ENCODE measurements at regions not wholly inside any gene's neighbourhood (a gene's known extent, or its start where the extent isn't known, plus 50 kb on each side); places are given as distances from the start of the nearest gene placed in this dataset.
"Not testable (repeated sequence)": the region's sequence is repeated elsewhere in the genome, so short reads cannot be mapped to it uniquely, and the experiment has no call there.

DNA sequence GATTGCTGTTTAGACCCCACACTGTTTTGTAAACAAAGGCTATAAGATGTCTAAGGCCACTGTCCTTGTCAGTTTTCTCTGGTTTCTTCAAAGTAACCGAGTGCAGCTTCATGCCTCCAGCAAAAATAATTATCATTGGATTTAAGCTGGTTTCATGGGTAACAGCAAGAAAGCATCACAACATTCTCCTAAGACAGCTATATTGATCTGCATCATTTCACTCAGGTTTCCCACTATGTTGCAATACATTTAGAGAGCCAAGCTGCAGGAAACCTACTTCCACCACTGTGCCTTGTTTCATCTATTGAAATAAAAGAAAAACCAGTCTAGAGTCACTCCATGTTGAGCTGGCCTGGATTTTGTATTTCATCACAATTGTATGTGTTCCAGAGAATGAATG, 351.4 kb downstream of the OXSM start:
- DNase-seq (ENCODE audit: low read depth): no peak

DNA sequence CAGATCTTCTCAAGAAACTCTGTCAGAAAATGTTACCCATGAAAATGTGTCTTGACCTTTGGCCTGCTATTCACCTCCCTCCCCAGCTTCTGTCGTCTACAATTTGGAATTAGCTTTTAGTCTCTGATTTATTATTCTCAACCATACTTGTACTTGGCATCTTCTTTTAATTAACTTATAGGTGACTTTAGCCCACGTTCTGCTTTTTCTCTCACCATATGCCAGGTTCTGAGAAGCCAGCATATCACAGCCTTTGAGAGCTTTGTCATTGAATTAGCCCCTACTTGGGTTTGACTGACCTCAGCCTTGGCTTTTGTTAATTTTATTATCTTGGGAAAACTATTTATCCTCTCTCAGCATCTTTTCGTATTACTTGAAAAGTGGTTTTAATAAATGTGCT, 355.9 kb downstream of the OXSM start:
- DNase-seq (ENCODE audit: low read depth): no peak

DNA sequence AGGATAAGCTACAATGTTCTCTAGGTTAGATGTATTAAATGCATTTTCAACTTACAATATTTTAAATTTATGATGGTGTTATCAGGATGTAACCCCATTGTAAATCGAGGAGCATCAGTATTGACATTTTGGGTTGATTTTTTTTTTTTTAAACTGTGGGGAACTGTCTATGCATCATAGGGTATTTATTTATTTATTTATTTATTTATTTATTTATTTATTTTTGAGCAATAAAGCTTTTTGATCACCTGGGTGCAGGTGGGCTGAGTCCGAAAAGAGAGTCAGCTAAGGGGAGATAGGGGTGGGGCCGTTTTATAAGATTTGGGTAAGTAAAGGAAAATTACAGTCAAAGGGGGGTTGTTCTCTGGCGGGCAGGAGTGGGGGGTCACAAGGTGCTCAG, 367.5 kb downstream of the OXSM start:
- not testable (repeated sequence) for DNase-seq (ENCODE audit: low read depth)

DNA sequence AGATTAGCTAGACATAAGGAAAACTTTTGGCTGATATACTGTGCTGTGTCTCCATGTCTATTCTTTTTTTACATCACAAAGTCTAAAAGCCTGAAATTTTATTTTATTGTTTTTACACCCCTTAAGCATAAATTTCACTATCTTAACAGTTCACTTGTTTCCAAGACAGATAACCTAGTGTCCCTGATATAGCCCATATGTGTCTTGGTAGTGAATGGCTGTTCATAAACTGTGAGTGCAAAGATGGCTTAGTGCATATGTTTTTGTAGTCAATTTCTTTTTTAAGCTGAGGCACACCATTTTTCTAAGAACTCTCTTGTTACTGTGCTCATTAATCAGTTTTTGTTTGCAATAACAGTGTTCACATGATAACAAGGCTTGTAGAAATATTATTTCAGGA, 381.1 kb downstream of the OXSM start:
- no peak for DNase-seq (ENCODE audit: low read depth)

DNA sequence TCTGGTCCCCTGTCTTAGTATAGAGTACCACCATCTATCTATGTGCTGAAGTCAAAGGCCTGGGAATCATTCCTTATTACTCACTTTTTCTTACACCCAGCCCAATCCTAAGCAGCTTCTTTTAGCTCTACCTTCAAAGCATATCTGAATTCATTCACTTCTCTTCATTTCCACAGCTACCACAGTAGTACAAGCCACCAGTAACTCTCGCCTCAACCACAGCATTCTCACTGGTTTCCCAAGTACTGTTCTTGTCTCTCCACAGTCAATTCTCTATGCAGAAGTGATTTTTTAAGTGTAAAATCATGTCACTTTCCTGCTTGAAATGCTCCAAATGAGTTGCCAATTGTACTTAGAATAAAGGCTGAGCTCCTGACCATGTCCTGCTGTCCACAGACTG, 401.7 kb downstream of the OXSM start:
- no peak for DNase-seq (ENCODE audit: low read depth)

DNA sequence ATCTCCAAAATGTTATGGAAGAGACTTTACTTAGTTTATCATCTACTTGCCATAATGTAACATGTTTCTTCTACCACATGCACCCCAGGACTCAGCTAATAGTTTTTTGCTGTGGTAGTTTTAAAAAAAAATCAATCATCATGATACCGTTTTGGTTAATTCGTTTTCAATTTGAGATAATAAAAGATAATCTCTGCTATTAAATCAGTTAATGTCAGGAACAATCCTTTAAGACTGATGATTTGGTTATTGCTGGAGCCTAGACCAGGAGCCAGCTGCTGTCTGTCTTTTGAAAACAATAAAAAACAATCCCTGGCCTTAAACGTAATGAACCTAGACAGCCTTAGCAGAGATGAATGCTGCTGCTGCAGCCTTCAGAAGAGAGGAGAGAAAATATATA, 403.7 kb downstream of the OXSM start:
- no peak for DNase-seq (ENCODE audit: low read depth)

DNA sequence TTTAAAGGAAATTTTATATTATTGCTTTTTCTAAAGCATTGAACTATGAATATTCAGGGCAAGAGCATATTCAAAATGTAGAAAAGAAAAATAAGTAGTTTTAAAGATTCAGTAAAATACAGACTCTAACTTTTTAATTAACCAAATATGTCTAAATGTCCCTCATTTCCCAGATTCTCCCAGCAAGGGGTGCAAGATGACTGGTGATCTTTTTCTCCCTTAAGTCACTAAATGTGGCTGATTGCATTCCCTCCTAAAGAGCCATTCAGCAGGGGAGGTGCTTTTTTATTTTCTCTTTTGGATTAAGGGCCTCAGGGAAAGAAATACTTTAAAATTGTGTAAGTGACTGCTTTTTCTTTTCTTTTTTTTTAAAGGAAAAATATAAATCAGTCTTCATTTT, 406.9 kb downstream of the OXSM start:
- no peak for DNase-seq (ENCODE audit: low read depth)

DNA sequence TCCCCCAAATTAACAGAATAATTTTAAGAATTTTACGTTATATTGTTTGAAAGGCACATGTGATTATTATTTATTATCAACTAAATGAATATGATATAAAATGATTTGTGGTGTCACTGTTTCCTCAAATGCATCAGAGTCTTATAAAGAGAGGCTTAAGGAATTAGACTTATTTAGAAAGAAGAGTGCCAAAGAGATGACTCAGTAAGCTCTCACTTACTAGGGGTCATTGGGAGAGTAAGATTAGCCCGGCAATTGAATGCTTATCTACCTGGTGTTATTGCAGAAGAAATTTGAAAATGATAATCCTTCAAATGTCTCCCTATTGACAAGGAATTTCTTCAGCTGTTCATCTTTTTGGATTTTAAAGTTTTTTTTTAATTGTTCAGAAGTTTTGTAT, 408.7 kb downstream of the OXSM start:
- no peak for DNase-seq (ENCODE audit: low read depth)

DNA sequence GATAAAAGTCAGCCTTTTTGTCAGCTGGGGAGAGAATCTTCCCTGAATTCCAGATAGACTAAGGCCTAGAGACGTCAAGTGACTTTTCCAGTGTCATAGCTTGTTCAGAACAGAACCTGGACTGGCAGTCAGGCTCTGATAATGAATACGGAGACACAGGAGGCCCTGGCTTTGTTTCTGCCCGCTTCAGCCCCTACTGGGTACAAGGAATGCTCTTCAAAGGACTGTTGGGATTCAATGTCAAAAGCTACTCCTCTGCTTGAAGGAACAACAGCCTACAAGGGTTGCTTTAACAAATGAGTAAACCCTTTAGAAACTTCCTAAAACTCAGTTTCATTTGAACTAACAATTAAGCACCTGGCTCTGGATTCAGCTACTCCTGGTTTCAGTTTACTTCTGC, 412.3 kb downstream of the OXSM start:
- no peak for DNase-seq (ENCODE audit: low read depth)

DNA sequence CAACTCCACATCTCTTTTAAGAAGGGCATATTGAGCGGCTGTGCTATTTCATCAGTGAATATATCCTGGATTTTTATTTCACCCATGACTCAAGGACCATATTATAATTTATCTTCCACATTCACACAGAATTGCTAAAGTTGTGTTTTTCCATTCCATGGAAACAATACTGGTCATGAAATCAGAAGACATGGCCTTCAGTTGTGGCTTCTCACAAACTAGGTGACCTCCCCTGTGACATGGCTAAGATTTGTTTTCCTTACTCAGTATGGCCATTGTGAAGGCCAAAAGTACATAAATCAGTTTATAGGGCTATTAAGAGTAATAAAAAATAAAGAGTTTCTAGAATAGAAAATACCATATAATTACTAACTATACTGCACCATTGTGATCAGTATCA, 415.6 kb downstream of the OXSM start:
- DNase-seq (ENCODE audit: low read depth): no peak

DNA sequence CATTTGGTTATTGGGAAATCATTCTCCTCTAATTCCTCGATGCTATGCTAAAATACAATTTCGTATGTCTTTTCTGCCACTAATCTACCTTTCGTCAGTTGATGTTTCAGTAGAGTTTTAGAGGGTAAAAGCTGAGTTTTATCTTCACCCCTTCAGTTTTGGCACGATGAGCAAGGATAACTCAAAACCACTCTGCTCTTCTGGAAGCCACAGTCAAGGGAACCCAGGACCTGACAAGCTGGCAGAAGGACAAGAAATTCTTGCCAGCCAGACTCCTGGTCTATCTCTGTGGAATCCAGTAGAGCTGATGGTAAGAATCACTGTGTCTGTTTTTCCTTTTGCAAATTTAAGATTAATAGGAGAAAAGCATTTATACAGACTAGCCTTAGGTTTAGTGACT, 414.4 kb upstream of the LRRC3B start:
- DNase-seq (ENCODE audit: low read depth): no peak

DNA sequence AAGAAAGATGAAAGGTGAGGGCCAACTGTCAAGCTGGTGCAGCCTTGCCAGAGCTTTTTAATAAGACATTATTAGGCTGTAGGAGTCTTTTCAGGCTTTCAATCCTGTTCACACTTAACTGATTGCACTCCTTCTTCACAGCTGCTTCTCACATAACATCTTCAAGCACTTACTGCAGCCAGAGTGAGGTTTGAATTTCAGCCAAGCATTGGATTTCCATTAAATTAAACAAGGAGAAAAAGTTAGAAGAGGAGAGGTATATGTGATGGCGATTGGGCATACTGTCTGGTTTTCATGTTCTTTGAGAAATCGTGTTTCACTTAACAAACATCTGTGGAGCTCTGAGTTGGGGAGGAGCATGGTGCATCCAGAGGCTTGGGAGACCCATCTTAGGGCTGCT, 392.8 kb upstream of the LRRC3B start:
- no peak for DNase-seq (ENCODE audit: low read depth)

DNA sequence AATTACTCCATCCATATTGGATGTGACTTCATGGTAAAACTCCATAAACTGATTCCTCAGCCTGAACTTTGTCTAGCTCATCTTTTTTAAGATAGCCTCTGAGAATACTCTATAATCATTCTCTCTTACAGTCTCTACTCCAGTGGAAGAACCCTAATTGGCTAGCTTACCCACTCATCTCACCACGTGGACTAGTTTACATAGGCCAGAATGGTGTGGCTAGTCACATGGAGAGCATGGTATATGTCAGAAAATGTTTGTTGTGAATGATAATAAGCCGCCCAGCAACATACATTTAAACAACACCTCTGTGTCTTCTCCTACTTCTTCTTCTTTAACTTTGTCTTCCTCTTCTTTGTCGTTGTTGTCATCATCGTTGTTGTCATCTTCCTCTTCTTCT, 389.2 kb upstream of the LRRC3B start:
- no peak for DNase-seq (ENCODE audit: low read depth)

DNA sequence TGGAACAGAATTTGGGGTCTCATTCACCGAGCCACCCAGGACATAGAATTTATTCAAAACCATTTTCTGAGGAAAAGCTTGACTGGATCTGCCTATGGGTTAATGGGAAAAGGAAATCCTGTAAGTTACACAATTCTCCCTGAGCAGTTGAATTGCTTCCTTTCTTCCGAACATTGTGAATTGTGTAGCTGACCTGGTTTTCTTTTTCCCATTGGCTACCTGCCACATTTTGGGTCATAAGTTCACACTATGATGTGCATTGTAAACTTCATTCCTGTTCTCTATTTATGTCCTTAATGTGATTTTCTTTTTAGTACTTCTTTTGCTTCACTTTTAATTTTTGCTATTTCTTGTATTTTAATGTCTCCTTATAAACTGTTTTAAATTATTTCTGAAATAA, 386.0 kb upstream of the LRRC3B start:
- DNase-seq (ENCODE audit: low read depth): no peak

DNA sequence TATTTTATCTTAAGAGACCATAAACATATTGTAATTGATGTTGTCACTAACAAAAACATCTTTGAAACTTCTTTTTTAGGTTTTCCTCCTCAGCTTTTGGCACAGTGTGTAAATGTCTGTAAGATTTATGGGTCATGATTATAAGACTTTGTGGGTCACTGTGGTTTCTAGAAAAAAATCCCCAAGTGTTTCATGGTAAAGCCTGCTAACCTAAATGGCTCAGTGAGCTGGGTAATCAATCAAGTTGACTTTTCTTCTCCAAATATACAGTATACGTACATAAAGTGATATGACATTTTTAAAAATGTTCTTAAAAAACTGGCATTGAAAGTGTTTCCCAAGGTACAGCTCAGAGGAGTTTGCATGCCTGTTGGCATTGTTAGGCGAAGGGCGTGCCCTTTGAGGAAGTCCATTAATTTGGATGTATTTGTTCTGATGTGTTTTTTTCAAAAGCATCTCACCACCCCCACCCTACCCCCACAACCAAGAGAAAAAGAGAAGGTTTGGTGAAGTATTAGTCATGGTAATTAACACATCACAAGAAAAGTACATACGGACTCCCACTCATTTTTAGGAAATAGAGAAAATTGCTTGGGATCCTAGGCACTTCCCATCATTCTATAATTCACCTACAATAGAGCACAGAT, 385.4 kb upstream of the LRRC3B start:
- no peak for DNase-seq (ENCODE audit: low read depth)

DNA sequence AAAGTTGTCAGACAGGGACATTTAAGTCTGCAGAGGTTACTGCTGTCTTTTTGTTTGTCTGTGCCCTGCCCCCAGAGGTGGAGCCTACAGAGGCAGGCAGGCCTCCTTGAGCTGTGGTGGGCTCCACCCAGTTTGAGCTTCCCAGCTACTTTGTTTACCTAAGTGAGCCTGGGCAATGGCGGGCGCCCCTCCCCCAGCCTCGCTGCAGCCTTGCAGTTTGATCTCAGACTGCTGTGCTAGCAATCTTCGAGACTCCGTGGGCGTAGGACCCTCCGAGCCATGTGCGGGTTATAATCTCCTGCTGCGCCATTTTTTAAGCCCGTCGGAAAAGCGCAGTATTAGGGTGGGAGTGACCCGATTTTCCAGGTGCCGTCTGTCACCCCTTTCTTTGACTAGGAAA, 378.0 kb upstream of the LRRC3B start:
- not testable (repeated sequence) for DNase-seq (ENCODE audit: low read depth)

DNA sequence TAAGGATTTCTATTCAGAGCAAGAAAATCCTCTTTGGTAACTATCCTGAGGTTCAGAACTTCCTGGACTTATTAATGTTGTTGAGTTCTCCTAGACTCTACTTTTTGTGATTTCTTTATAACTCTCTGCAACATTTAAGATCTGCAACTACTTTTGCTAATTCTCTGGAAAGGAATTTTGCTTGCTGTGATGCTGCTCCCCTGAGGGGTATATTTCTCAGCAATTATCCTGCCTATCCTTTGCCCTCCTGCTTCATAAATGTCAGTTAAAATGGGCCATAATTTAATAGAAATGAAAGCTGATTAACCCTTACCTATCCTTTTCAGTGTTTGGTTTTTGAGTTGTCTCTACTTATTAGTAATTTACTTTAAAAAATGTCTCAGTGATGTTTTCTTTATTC, 377.3 kb upstream of the LRRC3B start:
- DNase-seq (ENCODE audit: low read depth): no peak

DNA sequence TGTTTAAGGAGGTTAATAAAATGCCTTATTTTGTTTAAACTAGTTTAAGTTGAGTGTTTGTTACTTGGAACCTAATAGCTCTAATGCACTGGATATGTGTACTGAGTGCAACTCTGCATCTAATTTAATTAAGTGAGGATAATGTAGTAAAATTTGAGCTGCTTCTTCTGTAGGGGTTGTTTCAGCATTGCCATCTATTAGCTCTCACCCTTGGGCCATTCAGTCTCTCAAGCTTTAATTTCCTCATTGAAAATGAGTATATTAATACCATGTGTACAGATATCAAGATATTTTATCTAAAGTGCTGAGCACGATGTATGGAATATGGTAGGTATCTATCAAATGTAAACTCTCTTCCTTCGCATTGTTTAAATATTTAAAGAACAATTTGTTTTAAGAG, 375.7 kb upstream of the LRRC3B start:
- DNase-seq (ENCODE audit: low read depth): no peak

DNA sequence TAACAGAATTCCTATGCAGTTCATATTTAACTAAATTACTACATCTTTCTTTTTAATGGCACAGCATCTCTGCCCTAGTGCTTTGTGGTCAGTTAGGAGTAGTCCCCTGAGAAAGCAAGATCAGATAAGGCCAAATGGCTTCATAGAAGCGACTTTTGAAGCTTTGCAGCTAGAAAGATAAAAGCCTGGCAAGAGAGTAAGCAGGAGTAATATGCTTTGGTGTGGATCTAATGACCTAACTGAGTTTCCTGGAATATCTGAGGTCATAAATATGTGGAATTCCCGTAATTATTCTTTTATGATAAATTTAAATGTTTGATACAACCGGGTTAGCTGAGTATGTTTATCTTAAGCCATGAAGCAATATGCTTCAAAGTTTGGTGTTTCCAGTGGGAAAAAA, 374.9 kb upstream of the LRRC3B start:
- DNase-seq (ENCODE audit: low read depth): no peak

DNA sequence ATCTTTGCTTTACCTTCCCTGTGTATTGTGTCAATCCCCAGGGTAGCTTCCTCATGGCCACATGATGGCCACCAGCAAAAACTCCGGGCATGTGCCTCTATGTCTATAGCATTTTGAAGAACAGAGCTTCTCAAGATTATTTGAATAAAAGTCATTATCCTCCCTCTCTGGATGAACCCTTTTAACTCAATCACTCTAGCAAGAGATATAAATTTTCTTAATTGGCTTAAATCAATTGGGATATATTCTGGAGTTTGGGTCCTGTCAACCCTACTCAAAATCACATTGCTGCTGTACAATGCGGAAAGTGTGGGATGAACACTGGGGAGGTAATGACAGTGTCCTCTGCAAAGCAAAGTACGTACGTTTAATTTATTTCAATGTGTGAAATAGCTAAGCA, 370.6 kb upstream of the LRRC3B start:
- DNase-seq (ENCODE audit: low read depth): no peak

DNA sequence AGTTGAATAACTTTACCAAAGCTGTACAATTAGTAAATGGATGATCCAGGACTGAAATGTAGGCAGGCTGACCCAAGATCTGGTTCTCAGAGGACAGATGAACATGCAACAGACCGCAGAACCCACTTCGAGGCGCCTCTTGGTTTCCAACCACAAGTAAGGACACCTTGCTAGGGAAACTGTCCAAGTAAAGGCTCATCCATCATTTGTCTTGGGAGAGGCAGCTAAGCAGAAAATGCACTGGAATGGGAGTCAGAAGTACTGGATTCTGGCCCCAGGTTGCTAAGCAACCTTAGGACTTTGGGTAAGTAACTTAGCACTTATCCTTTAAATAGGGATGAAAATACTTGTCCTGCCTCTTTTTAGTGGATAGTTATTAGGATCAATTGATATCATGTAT, 366.3 kb upstream of the LRRC3B start:
- no peak for DNase-seq (ENCODE audit: low read depth)

DNA sequence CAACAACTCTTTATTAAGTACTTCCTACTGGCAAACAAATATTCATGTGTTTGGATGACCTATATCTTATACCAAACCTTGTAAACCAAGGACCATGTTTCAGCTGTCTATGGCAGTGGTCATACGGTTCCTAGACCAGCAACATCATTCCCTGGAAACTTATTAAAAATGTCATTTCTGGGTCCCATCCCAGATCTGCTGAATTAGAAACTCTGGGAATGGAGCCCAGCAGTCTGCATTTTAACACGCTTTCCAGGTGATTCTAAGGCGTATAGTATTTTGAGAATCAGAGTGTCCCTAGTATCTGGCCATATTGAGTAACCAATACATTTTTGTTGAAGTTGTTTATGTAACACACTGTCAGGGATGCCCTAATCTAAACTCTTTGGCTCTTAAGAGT, 363.4 kb upstream of the LRRC3B start:
- no peak for DNase-seq (ENCODE audit: low read depth)

DNA sequence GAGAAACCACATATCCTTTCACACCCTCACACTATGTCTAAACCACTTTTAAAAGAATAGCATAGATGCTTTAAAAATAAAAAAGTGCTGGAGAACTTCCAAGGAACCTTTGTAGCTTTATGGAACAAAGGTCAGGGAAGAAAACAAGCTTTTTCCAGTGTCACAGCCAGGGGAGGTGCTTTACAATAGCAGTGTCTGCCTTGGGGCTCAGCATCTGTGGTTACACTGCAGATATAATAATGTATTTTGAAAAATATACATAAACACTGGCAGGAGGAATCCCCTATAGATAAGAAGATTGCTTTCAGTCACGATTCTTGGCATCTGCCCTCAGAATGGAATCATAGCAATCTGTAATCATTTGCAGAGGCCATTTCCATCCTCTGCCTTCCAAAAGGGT, 362.4 kb upstream of the LRRC3B start:
- no peak for DNase-seq (ENCODE audit: low read depth)

DNA sequence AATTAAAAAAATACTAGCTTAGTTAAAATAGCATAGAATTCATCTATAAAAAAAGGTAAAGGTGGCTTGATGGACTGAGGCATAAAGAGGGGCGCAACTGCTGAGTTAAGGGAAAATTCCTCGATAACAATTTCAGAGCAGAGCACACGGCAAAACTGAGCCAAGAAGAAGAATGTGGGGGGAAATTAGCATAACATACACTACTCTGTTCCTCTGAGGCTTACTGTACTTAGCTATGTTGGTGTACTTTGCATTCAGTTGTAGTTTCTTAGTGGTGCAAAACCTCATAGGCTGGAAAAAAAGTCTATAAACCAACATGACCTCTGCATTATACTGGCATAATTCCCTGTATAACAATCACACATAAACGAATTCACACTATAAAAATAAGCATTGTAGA, 357.9 kb upstream of the LRRC3B start:
- DNase-seq (ENCODE audit: low read depth): no peak

DNA sequence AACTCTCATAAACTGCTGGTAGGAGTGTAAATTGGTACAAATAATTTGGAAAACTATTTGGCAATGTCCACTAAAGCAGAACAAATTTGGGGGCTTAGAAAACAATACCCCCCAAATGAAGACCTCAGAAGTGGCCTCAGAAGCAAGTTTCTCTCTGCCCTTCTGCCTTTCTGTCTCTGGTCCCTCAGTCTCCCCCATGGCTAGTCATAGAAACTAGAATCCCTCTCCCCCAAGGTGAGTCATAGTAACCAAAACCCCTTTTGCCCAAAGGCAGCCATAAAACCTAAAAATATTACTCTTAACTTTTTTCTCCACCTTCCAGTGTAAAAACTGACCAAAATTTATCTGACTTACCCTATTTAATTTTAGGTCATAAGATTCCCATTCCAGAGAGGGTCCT, 350.7 kb upstream of the LRRC3B start:
- no peak for DNase-seq (ENCODE audit: low read depth)

Data from RPMI7951 (cell line).